ENCODE measurements at regions not wholly inside any gene's neighbourhood (a gene's known extent, or its start where the extent isn't known, plus 50 kb on each side); places are given as distances from the start of the nearest gene placed in this dataset.

- no peak for DNase-seq (ENCODE audit: low read depth, low spot score)
These were observed 554.8 kb downstream of the NUF2 start for GRCh38 chr1:163876546-163876945.

- DNase-seq (ENCODE audit: low read depth, low spot score) = no peak
These were observed 555.3 kb downstream of the NUF2 start for GRCh38 chr1:163877016-163877415.

GRCh38 chr1:163885510-163885909, 563.8 kb downstream of the NUF2 start:
- no peak for DNase-seq (ENCODE audit: low read depth, low spot score)

GRCh38 chr1:163896001-163896400, 574.2 kb downstream of the NUF2 start:
- no peak for DNase-seq (ENCODE audit: low read depth, low spot score)

- DNase-seq (ENCODE audit: low read depth, low spot score) = no peak
These were observed 575.8 kb downstream of the NUF2 start for GRCh38 chr1:163897412-163898155.

- no peak for DNase-seq (ENCODE audit: low read depth, low spot score)
These were observed 584.5 kb downstream of the NUF2 start for GRCh38 chr1:163906283-163906682.

- DNase-seq (ENCODE audit: low read depth, low spot score) = no peak
These were observed 590.6 kb downstream of the NUF2 start for GRCh38 chr1:163912170-163912884.

GRCh38 chr1:163914785-163915413, 593.1 kb downstream of the NUF2 start:
- DNase-seq (ENCODE audit: low read depth, low spot score) = no peak

- no peak for DNase-seq (ENCODE audit: low read depth, low spot score)
These were observed 601.0 kb downstream of the NUF2 start for GRCh38 chr1:163922743-163923201.

- DNase-seq (ENCODE audit: low read depth, low spot score) = no peak
These were observed 602.3 kb downstream of the NUF2 start for GRCh38 chr1:163924041-163924440.

- DNase-seq (ENCODE audit: low read depth, low spot score) = no peak
These were observed 605.7 kb downstream of the NUF2 start for GRCh38 chr1:163927493-163927892.

GRCh38 chr1:163928069-163928468, 606.3 kb downstream of the NUF2 start:
- DNase-seq (ENCODE audit: low read depth, low spot score) = no peak

GRCh38 chr1:163928651-163929050, 606.9 kb downstream of the NUF2 start:
- DNase-seq (ENCODE audit: low read depth, low spot score) = no peak

- no peak for DNase-seq (ENCODE audit: low read depth, low spot score)
These were observed 611.1 kb downstream of the NUF2 start for GRCh38 chr1:163932901-163933300.

- no peak for DNase-seq (ENCODE audit: low read depth, low spot score)
These were observed 611.7 kb downstream of the NUF2 start for GRCh38 chr1:163933437-163933836.

GRCh38 chr1:163935738-163936374, 614.1 kb downstream of the NUF2 start:
- no peak for DNase-seq (ENCODE audit: low read depth, low spot score)

- no peak for DNase-seq (ENCODE audit: low read depth, low spot score)
These were observed 599.4 kb upstream of the PBX1 start for GRCh38 chr1:163959622-163960021.

GRCh38 chr1:163970151-163970550, 588.8 kb upstream of the PBX1 start:
- DNase-seq (ENCODE audit: low read depth, low spot score) = no peak

GRCh38 chr1:163970699-163971098, 588.3 kb upstream of the PBX1 start:
- DNase-seq (ENCODE audit: low read depth, low spot score) = no peak

- DNase-seq (ENCODE audit: low read depth, low spot score) = no peak
These were observed 585.4 kb upstream of the PBX1 start for GRCh38 chr1:163973586-163973985.

GRCh38 chr1:163974120-163974519, 584.9 kb upstream of the PBX1 start:
- no peak for DNase-seq (ENCODE audit: low read depth, low spot score)

GRCh38 chr1:163980394-163980793, 578.6 kb upstream of the PBX1 start:
- no peak for DNase-seq (ENCODE audit: low read depth, low spot score)

Measured in smooth muscle cell of the brain vasculature (primary cell).